HEK293 (cell line): ENCODE measurements at regions not wholly inside any gene's neighbourhood (a gene's known extent, or its start where the extent isn't known, plus 50 kb on each side); places are given as distances from the start of the nearest gene placed in this dataset.

ENCODE experiments used
- CTCF ChIA-PET: fragments of 350-600 bp; formaldehyde crosslinking; extraction: SDS; loops from one replicate; lab custom pipeline; 2021; ENCODE audit warnings: antibody characterized with exemption; lab: Yijun Ruan, JAX
- POLR2A ChIA-PET: fragments of 300-600 bp; formaldehyde crosslinking; extraction: SDS; loops from one replicate; lab custom pipeline; 2020; ENCODE audit warnings: antibody characterized with exemption, inconsistent platforms; lab: Yijun Ruan, JAX
- H3K27ac ChIP-seq: fragments of 200-500 bp; sonication (Bioruptor generic); 2 replicates; pipeline ENCODE4 v1.5.1; 2014; ENCODE audit warnings: low read depth, low read length, control low read depth, inconsistent platforms; ENCODE audit errors: extremely low read depth
- H3K36me3 ChIP-seq, 2 experiments: fragments of 200-500 bp in 1 of 2; sonication (Bioruptor generic) in 1 of 2; 1 replicate in 1 of 2; 2 replicates in 1 of 2; pipeline ENCODE4 v1.5.1; 2014 to 2017; ENCODE audit warnings: inconsistent platforms in 2 of 2, low read length in 2 of 2; ENCODE audit not compliant: control insufficient read depth in 2 of 2, insufficient read depth in 1 of 2
- H3K4me1 ChIP-seq: fragments of 200-500 bp; sonication (Bioruptor generic); 2 replicates; pipeline ENCODE4 v1.5.1; 2014; ENCODE audit warnings: mild to moderate bottlenecking, low read length, inconsistent platforms; ENCODE audit not compliant: control insufficient read depth, insufficient read depth
- H3K4me3 ChIP-seq: 2 replicates; pipeline ENCODE4 v1.5.1; 2011; ENCODE audit warnings: low read depth, mild to moderate bottlenecking, control low read depth, low read length, moderate library complexity
- H3K9me3 ChIP-seq: fragments of 200-500 bp; sonication (Bioruptor generic); 2 replicates; pipeline ENCODE4 v1.5.1; 2014; ENCODE audit warnings: low read depth, low read length, inconsistent platforms; ENCODE audit not compliant: control insufficient read depth, insufficient read depth
- KLF7 ChIP-seq: fragments of 450-650 bp; formaldehyde crosslinking; IDR thresholded peaks from 2 replicates; pipeline ENCODE4 v1.5.1; 2016; ENCODE audit warnings: missing biosample characterization, missing genetic modification characterization, borderline replicate concordance
- MYNN ChIP-seq: fragments of 450-650 bp; formaldehyde crosslinking; IDR thresholded peaks from 2 replicates; pipeline ENCODE4 v1.5.1; 2016; ENCODE audit warnings: missing biosample characterization, missing genetic modification characterization, borderline replicate concordance
- PATZ1 ChIP-seq: fragments of 450-650 bp; formaldehyde crosslinking; IDR thresholded peaks from 2 replicates; pipeline ENCODE4 v1.5.1; 2016; ENCODE audit warnings: missing biosample characterization, missing genetic modification characterization
- ZNF10 ChIP-seq: fragments of 450-650 bp; formaldehyde crosslinking; IDR thresholded peaks from 2 replicates; pipeline ENCODE4 v1.5.1; 2017; ENCODE audit warnings: missing biosample characterization, missing genetic modification characterization
- ZNF221 ChIP-seq: fragments of 450-650 bp; formaldehyde crosslinking; IDR thresholded peaks from 2 replicates; pipeline ENCODE4 v1.5.1; 2017; ENCODE audit warnings: missing biosample characterization, missing genetic modification characterization, borderline replicate concordance
- ZNF488 ChIP-seq: fragments of 450-650 bp; formaldehyde crosslinking; IDR thresholded peaks from 2 replicates; pipeline ENCODE4 v1.5.1; 2016; ENCODE audit warnings: missing biosample characterization, missing genetic modification characterization
- ZNF596 ChIP-seq: fragments of 450-650 bp; IDR thresholded peaks from 2 replicates; pipeline ENCODE4 v1.5.0; 2018; ENCODE audit warnings: missing biosample characterization, mild to moderate bottlenecking, missing genetic modification characterization, moderate library complexity
- ZNF654 ChIP-seq: fragments of 450-650 bp; formaldehyde crosslinking; IDR thresholded peaks from 2 replicates; pipeline ENCODE4 v1.5.1; 2016; ENCODE audit warnings: low read depth, missing biosample characterization, missing genetic modification characterization

- CTCF ChIA-PET: interaction anchor here (0.6 to 3.2 kb wide), 23 partner anchors 9 to 1919 kb away, joined by 3 to 20 read pairs (median 4); no protein-coding TSS in a partner anchor
Measured at GRCh38 chr6:10465629-10466499, 51.0 kb upstream of the TFAP2A start.

More at GRCh38 chr6:10465629-10466499, 51.0 kb upstream of the TFAP2A start:
- H3K4me1 ChIP-seq: no peaks in the 10 kb centered on the region
- TF ChIP-seq ZNF654 (tag by site-specific recombination) (0 out of 2 replicates have a peak, but pooled peaks have one; percentile 11), ZNF10 (tag by site-specific recombination) (no peak), ZNF221 (tag by site-specific recombination) (no peak), KLF7 (no peak), ZNF488 (tag by site-specific recombination) (no peak), PATZ1 (no peak), MYNN (tag by site-specific recombination) (no peak), ZNF596 (tag by site-specific recombination) (no peak)
- POLR2A ChIA-PET: no interaction called here
- H3K9me3 ChIP-seq: no peaks in the 10 kb centered on the region
- no peak overlapping the region for H3K4me3 ChIP-seq
- no peaks in the 10 kb centered on the region for H3K36me3 ChIP-seq
- H3K27ac ChIP-seq: no peak overlapping the region
